ENCODE measurements at regions not wholly inside any gene's neighbourhood (a gene's known extent, or its start where the extent isn't known, plus 50 kb on each side); places are given as distances from the start of the nearest gene placed in this dataset.
"Not testable (repeated sequence)": the region's sequence is repeated elsewhere in the genome, so short reads cannot be mapped to it uniquely, and the experiment has no call there.

DNA sequence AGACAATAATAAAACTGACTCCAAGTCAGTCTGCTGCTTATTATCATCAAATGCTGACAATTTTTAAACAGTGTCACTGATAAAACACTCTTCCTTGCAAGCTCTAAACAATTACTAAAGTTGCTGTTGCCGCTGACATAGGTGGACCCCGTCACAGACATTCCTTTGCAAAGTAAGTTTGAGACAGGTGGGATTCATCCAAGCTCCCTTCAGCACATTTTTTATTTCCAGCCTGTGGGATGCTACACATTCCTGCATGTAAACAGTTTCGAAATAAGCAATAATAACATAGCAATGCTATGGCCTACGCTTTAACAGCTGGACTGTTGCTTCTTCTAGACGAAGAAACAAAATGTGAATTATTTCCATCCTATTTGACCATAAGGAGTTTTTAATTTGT, 85.4 kb upstream of the HIF1A start:
- H3K9ac ChIP-seq (ENCODE audit: extremely low read depth, low read length, poor library complexity, severe bottlenecking) = no peak overlapping the region
- no peak overlapping the region for H3K4me3 Mint-ChIP-seq
- no peaks in the 10 kb centered on the region for H3K27me3 ChIP-seq (ENCODE audit: control insufficient read depth, insufficient read depth, low read length, poor library complexity, severe bottlenecking)
- peak overlapping the region; percentile 12 for H3K27ac Mint-ChIP-seq
- H3K36me3 ChIP-seq (ENCODE audit: control insufficient read depth, insufficient read depth, low read length) = no peaks in the 10 kb centered on the region
- no peaks in the 10 kb centered on the region for H3K36me3 Mint-ChIP-seq (ENCODE audit: low read depth)
- peak overlapping the region; percentile 91 for H3K27ac ChIP-seq (ENCODE audit: low read depth, low read length)
- no peak overlapping the region for H3K4me3 ChIP-seq (ENCODE audit: low read length)
- no peaks in the 10 kb centered on the region for H3K27me3 Mint-ChIP-seq (ENCODE audit: insufficient read depth)
- DNase-seq = no peak
- peaks cover 11% of the 10 kb centered on the region for H3K4me1 ChIP-seq (ENCODE audit: control insufficient read depth, insufficient read depth, low read length)
- TF ChIP-seq, protein P1, sequence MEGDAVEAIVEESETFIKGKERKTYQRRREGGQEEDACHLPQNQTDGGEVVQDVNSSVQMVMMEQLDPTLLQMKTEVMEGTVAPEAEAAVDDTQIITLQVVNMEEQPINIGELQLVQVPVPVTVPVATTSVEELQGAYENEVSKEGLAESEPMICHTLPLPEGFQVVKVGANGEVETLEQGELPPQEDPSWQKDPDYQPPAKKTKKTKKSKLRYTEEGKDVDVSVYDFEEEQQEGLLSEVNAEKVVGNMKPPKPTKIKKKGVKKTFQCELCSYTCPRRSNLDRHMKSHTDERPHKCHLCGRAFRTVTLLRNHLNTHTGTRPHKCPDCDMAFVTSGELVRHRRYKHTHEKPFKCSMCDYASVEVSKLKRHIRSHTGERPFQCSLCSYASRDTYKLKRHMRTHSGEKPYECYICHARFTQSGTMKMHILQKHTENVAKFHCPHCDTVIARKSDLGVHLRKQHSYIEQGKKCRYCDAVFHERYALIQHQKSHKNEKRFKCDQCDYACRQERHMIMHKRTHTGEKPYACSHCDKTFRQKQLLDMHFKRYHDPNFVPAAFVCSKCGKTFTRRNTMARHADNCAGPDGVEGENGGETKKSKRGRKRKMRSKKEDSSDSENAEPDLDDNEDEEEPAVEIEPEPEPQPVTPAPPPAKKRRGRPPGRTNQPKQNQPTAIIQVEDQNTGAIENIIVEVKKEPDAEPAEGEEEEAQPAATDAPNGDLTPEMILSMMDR (conservative IDR thresholded peaks at IDR 0.05) = no peak
- no peaks in the 10 kb centered on the region for H3K9me3 ChIP-seq (ENCODE audit: control insufficient read depth, low read length)
- WGBS, 2 experiments (ENCODE audit: insufficient coverage in 1 of 2, insufficient read length in 1 of 2) = 88 to 100% methylated on average over 3 to 5 of the region's 5 CpGs
- H3K9me3 Mint-ChIP-seq = no peaks in the 10 kb centered on the region
- peaks cover 33% of the 10 kb centered on the region for H3K4me1 Mint-ChIP-seq

DNA sequence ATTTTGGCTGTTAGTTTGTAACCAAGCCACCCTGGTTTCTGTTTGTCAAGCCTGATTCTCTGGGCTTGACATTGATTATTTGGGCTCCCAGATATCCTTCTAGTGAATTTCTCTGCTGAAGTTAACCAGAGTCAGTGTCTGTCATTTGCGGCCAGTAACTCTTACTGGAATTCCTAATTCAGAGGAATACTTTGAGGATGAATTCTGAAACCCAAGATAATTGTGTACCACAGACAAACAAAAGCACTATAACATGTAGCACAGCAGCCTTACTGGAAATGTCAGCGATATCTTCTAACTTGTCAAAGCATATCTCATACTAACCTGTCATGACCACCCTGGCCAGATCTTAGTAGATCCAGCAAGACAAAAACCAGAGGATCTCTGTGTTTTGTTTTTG, 84.4 kb upstream of the HIF1A start:
- Mint-ChIP-seq H3K9me3 (no peaks in the 10 kb centered on the region), H3K36me3 (ENCODE audit: low read depth) (no peaks in the 10 kb centered on the region), H3K27ac (no peak overlapping the region), H3K27me3 (ENCODE audit: insufficient read depth) (no peaks in the 10 kb centered on the region), H3K4me3 (no peak overlapping the region), H3K4me1 (peaks cover 38% of the 10 kb centered on the region)
- Histone ChIP-seq H3K4me1 (ENCODE audit: control insufficient read depth, insufficient read depth, low read length) (peaks cover 11% of the 10 kb centered on the region), H3K9me3 (ENCODE audit: control insufficient read depth, low read length) (no peaks in the 10 kb centered on the region), H3K4me3 (ENCODE audit: low read length) (no peak overlapping the region), H3K27me3 (ENCODE audit: control insufficient read depth, insufficient read depth, low read length, poor library complexity, severe bottlenecking) (no peaks in the 10 kb centered on the region), H3K36me3 (ENCODE audit: control insufficient read depth, insufficient read depth, low read length) (no peaks in the 10 kb centered on the region), H3K9ac (ENCODE audit: extremely low read depth, low read length, poor library complexity, severe bottlenecking) (no peak overlapping the region), H3K27ac (ENCODE audit: low read depth, low read length) (no peak overlapping the region)
- WGBS, 2 experiments (ENCODE audit: insufficient coverage in 1 of 2, insufficient read length in 1 of 2) = 90 to 100% methylated on average over 1 to 2 of the region's 2 CpGs
- TF ChIP-seq, protein P1 (conservative IDR thresholded peaks at IDR 0.05) = no peak
- DNase-seq = no peak

DNA sequence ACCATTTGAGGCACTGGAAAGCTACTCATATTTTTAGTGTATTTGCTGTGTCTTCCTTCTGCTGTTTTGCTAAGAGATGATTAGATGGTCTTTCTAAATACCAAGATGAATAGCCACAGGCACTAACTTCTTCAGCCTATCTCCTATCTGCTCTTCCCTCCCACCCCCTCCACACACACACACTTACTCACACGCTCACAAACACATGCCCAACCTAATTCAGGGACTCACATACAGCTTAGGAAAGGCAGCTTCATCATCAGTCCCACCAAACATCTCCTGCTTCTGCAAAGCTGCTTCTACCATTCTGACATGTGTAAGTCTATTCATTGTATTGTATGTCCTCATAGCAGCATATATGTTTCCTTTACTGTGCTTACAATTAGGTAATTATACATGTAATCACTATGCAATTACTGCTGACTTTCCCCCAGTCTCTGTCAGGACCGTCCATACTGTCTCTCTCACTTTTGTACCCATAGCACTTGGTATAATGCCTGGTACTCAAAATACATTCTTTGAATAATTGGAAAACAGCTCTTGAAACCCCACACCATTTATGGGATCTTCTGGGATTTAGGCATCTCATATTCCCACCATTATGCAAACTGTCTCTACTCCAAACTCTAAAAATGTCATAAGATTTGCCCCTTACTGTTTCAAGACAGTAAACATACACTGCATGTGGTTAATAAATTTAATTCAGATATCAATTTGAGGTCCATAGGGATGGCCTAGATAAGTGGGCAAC, 83.3 kb upstream of the HIF1A start:
- Mint-ChIP-seq H3K36me3 (ENCODE audit: low read depth) (no peaks in the 10 kb centered on the region), H3K9me3 (no peaks in the 10 kb centered on the region), H3K4me3 (no peak overlapping the region), H3K27me3 (ENCODE audit: insufficient read depth) (no peaks in the 10 kb centered on the region), H3K27ac (no peak overlapping the region), H3K4me1 (peaks cover 42% of the 10 kb centered on the region)
- WGBS, 2 experiments (ENCODE audit: insufficient coverage in 1 of 2, insufficient read length in 1 of 2) = 86 to 89% methylated on average over 1 to 2 of the region's 2 CpGs
- H3K9ac ChIP-seq (ENCODE audit: extremely low read depth, low read length, poor library complexity, severe bottlenecking) = no peak overlapping the region
- H3K4me3 ChIP-seq (ENCODE audit: low read length) = no peak overlapping the region
- H3K27me3 ChIP-seq (ENCODE audit: control insufficient read depth, insufficient read depth, low read length, poor library complexity, severe bottlenecking) = no peaks in the 10 kb centered on the region
- H3K36me3 ChIP-seq (ENCODE audit: control insufficient read depth, insufficient read depth, low read length) = no peaks in the 10 kb centered on the region
- peaks cover 11% of the 10 kb centered on the region for H3K4me1 ChIP-seq (ENCODE audit: control insufficient read depth, insufficient read depth, low read length)
- TF ChIP-seq, protein P1 (conservative IDR thresholded peaks at IDR 0.05) = no peak
- no peak for DNase-seq
- H3K27ac ChIP-seq (ENCODE audit: low read depth, low read length) = no peak overlapping the region
- H3K9me3 ChIP-seq (ENCODE audit: control insufficient read depth, low read length) = no peaks in the 10 kb centered on the region

DNA sequence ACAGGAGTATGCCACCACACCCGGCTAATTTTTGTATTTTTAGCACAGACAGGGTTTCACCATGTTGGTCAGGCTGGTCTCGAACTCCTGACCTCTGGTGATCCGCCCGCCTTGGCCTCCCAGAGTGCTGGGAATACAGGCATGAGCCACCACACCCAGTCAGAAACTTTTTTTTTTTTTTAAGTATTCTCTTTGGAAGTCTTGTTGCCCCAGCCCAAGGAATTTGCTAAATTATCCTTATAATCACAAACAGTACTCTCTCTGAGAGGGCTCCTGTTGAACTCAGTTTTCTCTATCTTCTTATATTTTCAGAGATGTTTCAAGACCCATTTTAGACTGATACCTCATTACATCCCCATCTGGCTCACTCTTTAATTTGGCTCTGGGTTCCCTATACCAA, 82.3 kb upstream of the HIF1A start:
- not testable (repeated sequence) for H3K36me3 Mint-ChIP-seq (ENCODE audit: low read depth); H3K4me3 ChIP-seq (ENCODE audit: low read length); H3K27me3 ChIP-seq (ENCODE audit: control insufficient read depth, insufficient read depth, low read length, poor library complexity, severe bottlenecking); H3K36me3 ChIP-seq (ENCODE audit: control insufficient read depth, insufficient read depth, low read length); H3K9me3 ChIP-seq (ENCODE audit: control insufficient read depth, low read length); H3K27me3 Mint-ChIP-seq (ENCODE audit: insufficient read depth); H3K9me3 Mint-ChIP-seq; H3K27ac ChIP-seq (ENCODE audit: low read depth, low read length); H3K9ac ChIP-seq (ENCODE audit: extremely low read depth, low read length, poor library complexity, severe bottlenecking); DNase-seq; H3K4me3 Mint-ChIP-seq; H3K27ac Mint-ChIP-seq
- H3K4me1 ChIP-seq (ENCODE audit: control insufficient read depth, insufficient read depth, low read length) = peaks cover 11% of the 10 kb centered on the region
- 93 to 94% methylated on average over 4 of the region's 4 CpGs for WGBS, 2 experiments (ENCODE audit: insufficient coverage in 1 of 2, insufficient read length in 1 of 2)
- H3K4me1 Mint-ChIP-seq = peaks cover 35% of the 10 kb centered on the region
